WTC11 (cell line): ENCODE measurements at regions not wholly inside any gene's neighbourhood (a gene's known extent, or its start where the extent isn't known, plus 50 kb on each side); places are given as distances from the start of the nearest gene placed in this dataset.

ENCODE experiments used
- CTCF ChIP-seq: fragments of 200-600 bp; IDR thresholded peaks from 2 replicates; pipeline ENCODE4 v1.8.0; 2022; ENCODE audit warnings: antibody characterized with exemption
- OVOL2 ChIP-seq: fragments of 250-450 bp; sonication (Bioruptor Pico); IDR thresholded peaks from 2 replicates; pipeline ENCODE4 v1.9.0; 2021; ENCODE audit warnings: mild to moderate bottlenecking, borderline replicate concordance

GRCh38 chr9:87071473-87071872 is 124.2 kb upstream of the GAS1 start:
- TF ChIP-seq OVOL2 (CRISPR knock-in tag) (no peak), CTCF (no peak)
